HG03520 (cell line): ENCODE measurements at regions not wholly inside any gene's neighbourhood (a gene's known extent, or its start where the extent isn't known, plus 50 kb on each side); places are given as distances from the start of the nearest gene placed in this dataset.

Experiments used
- ATAC-seq: cut with Tn5 transposase; IDR thresholded peaks from one replicate; pipeline ENCODE4 v1.9.1; 2021; ENCODE audit warnings: mild to moderate bottlenecking, moderate library complexity; ENCODE audit not compliant: unreplicated experiment

DNA sequence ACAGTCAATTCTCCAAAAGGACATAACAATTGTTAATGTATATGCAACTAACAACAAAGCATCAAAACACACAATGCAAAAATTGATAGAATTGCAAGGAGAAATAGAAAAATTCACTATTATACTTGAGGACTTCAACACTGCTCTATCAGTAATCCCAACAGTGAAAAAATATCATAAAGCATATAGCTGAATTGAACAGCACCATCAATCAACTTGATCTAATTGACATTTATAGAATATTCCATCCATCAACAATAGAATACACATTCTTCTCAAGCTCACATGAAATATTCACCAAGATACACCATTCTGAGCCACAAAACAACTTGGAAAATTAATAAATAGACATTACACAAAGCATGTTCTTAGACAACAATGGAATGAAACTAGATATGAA is 60.1 kb upstream of the ASXL3 start:
- no peak for ATAC-seq

DNA sequence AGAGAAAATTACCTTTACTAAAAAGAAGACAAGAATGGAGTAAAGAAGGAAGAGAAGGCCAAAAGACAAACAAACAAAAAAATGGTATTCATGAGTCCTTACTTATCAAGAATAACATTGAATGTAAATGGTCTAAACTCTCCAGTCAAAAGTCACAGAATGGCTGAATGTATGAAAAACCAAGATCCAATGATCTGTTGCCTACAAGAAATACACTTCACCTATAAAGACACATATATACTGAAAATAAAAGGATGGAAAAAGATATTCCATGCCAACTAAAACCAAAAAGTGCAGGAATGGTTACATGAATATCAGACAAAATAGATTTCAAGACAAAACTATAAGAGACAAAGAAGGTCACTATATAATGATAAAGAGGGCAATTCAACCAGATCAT is 65.0 kb upstream of the ASXL3 start:
- ATAC-seq = no peak

DNA sequence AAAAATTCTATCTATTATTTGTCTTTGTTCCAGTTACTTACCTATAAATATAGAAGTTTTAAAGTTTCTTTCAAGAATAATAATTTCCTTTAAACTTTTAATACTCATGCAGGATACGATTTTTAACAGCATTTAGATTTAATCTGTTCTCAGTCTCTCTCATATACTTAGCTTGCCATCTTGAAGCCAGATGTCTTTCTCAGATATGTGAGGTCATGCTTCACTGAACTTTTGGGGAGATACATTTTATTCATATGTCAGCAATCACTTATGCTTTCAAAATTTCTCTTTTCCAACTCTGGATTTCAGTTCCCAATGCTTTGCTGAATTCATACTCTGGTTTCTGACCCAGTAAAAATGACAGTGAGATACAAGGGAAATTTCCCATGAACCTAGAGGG is 66.5 kb upstream of the CCDC178 start:
- no peak for ATAC-seq

DNA sequence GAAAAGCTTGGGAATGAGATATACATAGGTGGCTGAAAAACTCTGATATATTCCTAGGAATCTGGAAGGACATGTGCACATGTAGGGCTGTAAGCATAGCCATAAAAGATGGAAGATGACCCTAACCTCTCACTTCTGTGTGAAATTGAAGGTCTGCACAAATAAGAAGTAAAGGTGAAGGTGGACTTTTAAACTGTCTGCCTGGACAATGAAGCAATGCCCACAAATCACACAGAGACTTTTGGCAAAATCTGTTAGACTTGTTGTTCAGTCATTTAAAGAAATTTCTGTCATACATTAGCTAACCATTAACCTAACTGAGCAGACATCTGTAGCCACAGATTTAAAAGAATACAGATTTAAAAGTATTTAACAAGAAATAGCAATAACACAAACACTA is 65.3 kb upstream of the CCDC178 start:
- no peak for ATAC-seq

DNA sequence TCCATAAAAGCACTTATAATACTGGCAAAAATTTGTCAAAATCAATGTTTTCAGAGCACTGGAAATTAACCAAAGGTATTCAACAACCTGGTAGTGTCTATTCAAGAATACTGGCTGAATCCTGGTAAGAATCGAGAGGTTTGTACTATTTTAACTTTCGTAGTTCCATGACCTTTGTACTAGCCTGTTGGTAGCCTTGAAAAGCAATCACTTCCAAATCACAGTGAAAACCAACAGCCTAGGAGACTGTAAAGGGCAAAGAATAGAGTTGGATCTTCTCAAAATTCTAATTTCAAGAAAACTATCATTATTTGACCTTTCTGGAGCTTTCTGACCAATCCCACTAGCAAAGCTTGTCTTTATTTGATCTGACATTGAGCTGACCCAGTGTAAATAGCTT is 64.8 kb upstream of the CCDC178 start:
- ATAC-seq = no peak

DNA sequence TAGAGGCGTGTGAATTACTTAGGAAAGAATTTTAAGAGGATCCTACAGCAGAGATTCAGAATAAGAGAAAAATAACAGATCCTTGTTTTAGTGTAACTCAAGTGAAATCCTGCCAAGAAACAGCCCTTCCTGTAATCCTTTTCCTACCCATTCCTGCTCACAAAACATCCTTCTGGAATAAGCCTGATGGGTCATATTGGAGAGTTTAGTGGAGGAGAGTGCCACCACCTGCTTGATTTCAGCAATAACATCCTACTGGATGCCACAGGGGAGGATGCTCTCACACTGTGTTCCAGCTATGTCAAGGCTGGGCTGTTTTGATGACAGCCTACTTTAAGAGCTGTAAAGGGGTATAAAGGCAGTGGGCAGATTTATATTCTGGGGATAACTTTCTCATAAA is 54.8 kb upstream of the CCDC178 start:
- peak; percentile 51 for ATAC-seq
